ENCODE measurements at regions not wholly inside any gene's neighbourhood (a gene's known extent, or its start where the extent isn't known, plus 50 kb on each side); places are given as distances from the start of the nearest gene placed in this dataset.

DNA sequence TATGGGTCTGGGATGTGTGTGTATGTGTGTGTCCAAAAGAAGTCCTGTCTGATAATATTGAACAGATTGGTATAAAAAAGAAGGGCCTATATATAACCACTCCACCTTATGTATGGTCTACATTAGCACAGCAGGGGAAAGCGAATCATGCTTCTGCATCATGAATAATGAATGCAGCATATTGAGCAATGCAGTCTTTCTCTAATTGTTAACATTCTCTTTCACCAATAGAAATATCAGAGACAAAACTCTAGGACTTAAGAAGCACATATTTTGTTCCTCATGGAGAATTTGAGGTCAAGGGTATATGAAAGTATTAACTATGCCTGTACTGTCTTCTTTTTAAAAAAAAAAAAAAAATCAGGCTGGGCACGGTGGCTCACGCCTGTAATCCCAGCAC, 264.3 kb upstream of the NOCT start:
- no peak for DNase-seq (ENCODE audit: low read depth)

DNA sequence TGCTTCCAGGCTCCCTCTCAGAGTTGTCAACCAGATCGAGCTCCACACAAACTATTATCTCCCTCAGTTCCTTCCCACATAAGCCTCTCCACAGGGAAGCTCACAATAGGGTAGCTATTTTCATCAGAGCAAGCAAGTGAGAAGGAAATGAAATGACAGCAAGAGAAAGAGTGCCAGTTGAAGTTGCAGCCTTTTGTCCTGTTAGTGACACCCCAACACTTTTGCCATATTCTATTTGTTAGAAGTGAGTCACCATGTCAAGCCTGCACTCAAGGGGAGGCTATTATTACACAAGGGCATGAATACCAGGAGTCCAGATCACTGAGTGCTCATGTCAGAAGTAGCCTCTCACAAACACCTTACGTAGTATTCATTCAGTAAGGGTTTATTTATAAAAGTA, 266.3 kb upstream of the NOCT start:
- DNase-seq (ENCODE audit: low read depth) = no peak

DNA sequence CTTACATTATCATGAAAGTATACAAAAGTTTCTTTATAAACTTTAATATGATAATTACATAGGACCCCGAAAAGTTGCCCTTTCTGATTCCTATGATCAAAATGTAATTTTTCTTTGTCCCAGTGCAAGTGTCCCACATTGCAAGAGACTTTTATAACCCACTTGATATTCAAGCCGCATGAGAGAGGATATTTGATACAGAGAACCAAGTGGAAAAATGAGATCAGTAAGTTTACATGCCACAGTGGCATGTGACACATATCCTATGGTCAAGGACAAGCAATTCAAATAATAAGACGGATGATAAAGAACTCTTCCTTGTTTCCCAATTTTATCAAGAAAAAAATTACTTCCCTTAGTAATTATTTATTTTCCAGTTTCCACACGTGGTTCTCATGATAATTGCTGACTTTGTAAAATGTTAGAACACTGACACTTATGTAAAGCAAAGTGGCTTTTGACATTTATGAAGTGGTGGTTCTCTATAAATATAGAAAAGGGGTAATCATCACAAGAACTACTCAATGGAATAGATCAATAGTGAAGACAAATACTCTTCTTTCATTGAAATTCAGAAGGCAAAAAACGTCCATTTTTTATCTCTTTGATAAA, 273.7 kb upstream of the NOCT start:
- DNase-seq (ENCODE audit: low read depth) = no peak

DNA sequence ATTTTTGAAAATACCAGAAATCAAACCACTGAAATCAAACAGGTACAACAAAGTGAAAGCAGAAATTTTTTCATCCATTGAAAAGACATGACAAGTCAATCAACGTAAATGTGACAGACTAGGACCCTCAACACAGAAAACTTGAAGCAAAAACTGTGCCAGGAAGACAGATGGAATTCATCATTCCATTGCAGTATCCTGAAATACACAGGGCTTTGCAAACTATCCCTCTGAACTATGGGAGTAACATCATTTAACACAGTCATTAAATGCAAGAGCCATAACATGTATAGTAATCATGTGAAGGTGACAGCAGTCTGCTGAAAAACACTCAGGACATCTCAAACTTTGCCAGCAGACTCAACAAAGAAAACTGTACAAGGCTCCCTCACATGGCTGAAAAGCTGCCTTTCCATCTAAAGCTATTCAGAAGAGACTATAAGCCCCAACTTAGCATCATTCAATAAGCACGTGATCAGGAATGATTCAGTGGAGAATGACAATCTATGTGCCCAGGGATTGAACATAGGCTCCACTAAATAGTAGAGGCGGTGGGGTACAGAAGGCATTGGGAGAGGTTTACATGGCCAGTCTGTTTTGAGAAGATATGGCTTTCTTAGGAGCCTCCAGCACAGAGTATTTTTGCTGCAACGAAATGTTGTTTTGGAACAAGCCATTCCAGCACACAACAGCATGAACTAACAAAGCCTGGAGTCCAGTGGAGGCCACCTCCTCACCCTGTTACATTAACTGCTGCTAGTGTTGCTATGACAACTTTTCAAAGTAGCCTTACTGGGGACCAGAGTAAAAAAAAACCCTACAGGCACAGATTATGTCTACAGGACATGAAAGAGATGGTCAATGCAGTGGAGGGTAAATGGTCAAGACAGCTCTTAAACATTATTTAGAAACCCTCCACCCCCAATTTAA, 274.5 kb upstream of the NOCT start:
- no peak for DNase-seq (ENCODE audit: low read depth)

DNA sequence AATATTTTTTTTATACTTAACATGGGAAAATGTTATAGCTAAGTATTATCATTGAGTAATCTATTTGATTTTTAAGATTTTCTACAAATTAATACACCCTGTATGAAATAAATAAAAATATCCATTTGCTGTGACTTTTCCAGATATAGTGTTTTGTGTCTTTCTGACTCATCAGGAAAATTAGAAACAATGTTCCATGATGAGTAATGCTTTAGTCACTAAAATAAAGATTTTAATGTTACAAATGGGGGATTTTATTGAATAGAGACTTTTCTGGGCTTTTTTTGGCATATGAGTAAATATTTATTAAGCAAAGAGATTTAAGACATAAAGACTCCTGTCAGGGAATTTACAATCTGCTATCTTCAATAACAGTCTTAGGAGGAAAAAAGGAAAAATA, 279.2 kb upstream of the NOCT start:
- DNase-seq (ENCODE audit: low read depth) = no peak

DNA sequence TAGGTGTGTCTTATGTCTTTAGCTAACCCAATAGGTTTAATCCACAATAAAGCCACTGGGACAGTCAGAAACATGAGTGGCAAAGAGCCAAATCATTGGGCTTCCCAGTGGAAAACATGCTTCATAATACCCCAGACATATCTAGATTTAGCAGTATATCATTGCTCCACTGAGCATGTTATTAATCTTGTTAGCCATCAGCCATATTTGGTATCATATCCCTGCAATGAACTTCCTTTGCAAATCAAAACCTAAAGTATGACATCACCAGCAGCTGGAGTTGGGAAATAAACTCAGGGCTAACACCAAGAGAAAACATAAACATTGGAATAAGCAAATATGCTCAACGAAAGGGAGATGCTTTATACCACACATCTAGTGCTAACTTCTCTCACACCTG, 280.8 kb upstream of the NOCT start:
- DNase-seq (ENCODE audit: low read depth) = peak; percentile 1

DNA sequence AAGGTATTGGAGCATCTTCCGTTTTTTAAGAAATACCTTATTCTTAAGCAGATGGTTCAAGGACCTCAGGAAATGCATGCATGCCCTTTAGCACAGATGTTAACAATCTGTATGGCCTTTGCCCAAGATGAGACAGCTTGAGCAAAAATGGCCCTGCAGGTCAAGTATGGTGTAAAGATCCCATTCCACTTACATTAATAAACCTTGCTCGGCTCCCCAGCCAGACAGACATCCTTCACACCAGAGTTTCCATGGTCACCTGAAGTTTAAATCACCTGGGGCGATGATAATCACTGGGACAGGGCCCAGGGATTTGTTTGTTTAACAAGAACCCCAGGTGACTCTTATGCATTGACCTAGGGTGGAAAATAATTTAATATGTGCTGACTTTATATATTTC, 287.0 kb upstream of the NOCT start:
- no peak for DNase-seq (ENCODE audit: low read depth)

DNA sequence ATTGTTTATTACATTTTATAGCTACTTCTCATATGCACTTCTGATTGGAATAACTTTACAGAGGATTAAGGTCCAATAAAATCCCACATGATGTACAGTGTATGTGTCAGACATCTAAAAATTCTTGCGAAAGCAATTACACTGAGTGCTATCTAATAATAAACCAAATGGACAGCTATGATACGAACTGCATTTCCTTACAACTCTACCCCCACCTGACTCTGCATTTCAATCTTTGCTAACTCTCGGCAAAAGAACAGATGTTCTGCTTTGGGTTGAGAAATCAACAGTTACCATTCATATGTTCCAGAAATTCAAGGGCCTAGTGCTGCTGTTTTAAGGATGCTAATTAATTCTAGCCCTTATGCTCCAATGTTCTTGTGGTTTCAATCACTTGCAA, 287.9 kb upstream of the NOCT start:
- DNase-seq (ENCODE audit: low read depth) = no peak

DNA sequence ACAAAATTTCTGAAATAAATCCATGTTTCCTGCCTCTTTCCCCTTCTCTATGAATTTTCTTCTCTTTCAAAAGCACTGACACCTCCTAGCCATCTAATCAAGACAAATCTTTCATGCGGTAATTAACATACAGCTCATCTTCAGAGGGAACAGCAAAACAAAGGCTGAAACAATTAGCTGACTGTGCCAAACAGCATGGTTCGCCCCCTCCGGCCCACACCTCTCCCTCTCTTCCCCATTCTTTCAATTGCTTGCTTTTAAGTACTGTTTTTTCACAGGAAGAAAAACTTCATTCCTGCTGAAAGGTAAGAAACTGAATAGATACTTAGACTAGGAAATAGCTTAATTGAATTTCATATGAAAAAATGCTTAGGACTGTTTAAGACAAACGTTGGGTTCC, 291.1 kb upstream of the NOCT start:
- no peak for DNase-seq (ENCODE audit: low read depth)

DNA sequence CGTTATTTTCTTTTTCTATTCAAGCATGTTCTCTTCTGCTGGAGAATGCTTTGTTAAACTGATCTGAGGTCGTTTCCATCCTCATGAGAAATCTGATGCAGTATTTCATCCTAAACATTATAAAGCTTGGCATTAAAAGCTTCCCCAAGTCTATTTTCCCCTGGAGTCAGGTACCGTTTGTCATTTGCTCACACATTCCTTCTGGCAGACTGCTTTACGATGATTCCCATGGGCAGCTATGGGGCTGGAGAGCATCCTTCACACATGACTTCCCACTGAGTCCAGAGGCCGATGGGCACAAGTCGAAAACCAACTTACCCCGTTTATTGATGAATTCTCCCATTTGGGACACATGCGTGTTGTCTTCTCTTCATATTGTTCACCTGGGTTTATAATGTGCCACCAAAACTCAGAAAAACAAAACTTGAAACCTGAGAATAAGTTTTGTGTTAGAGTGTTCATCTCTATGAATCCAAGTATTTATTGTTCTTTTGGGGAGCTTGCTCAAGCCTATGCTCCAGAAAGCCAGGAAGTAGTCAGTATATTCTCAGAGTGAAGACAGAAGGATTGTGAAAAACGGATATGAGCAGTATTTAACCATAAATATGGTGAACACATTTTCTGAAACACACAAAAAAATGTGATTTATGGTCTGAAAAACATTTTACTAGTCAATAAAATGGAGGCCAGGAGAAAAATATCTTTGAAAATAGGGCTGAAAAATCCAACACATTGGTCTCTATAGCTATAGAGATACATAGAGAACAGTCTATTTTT, 298.8 kb upstream of the NOCT start:
- no peak for DNase-seq (ENCODE audit: low read depth)

DNA sequence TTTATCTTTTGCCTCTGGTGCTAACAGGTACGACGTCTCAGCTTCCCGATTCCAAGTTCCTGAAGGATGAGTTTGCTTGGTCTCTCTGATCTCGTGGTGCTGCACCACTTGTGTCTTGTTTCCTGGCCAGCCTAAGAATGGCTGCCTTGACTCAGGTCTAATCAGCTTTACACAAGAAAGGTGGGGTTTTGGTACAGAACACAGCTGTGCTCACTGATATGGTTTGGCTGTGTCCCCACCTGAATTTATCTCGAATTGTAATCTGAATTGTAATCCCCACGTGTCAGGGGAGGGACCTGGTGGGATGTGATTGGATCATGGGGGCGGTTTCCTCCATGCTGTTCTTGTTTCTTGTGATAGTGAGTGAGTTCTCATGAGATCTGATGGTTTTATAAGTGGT, 305.3 kb upstream of the NOCT start:
- DNase-seq (ENCODE audit: low read depth) = no peak

DNA sequence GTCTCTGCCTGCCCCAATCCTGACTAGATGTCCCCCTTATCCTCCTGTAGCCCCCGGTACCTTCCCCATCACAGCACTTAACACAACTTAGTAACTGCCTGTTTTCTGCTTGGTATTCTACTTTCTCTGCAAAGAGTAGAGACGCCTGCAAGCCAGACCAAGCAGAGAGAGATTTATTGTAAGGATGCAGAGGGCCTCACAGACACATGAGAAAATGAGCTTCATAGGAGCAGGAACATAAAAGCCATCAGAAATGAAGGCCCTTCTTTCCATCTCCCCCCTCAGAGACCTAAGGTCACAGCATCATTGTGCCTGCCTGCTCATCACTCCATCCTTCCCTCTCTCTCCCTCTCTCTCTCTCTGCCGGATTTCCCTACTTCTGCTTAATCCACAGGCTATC, 305.7 kb upstream of the NOCT start:
- DNase-seq (ENCODE audit: low read depth) = no peak

DNA sequence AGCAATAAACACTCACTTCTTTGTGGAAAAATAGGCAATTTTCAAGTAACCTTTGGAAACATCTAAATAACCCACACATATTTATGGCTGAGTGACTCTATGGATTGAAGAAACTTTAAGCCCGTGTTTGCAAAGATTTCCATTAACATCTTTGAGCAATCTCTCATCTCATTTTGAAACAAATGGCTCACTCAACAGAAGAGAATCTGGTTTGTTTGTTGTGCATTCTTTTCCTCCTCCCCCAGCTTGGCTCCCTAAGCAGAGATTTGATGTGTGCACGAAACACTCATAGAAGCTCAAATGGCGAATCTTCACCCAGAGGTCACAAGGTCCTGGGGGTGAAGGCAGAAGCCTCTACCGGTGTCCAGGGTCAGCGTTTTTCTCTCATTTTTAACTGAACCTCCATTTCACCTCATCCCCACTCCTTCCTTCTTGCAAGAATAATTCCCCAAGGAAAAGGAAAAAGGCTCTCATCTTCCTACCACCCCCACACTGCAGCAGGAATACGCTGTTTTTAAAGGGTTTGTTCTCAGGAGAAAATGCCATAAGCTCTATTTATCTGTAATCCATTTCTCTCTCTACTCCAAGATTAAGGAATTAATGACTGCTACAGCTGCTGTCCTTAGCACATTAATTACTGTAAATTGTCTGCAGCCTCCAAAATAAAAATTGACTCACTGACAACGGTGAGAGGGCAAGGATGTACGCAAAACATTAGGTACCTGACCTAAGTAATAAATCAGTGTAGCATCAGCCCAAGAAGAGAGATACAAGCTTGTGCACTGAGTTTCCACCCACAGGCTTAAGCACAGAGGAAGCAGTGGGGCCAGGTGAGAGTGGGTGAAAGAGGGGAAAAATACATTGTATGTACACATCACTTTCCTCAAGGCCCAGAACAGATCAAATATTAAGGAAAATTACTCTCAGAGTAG, 307.6 kb upstream of the NOCT start:
- DNase-seq (ENCODE audit: low read depth) = no peak

DNA sequence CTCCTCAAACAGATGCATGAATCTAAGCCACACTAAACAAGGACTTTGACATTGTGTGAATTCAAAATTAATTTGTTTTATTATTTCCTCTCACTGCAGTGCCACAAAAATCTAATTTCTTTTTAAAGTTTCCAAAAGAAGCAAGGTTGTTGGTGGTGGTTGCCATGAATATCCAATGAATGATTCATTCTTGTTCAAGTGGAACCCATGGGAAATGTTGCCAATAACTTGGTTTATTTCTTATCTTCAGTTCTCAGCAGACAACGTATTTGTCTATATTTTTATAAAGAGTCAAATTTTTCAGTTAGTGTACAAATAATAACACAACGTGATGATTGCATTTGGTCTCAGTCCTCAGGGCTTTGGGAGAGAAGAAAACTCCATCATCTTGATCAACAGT, 309.4 kb upstream of the NOCT start:
- no peak for DNase-seq (ENCODE audit: low read depth)

DNA sequence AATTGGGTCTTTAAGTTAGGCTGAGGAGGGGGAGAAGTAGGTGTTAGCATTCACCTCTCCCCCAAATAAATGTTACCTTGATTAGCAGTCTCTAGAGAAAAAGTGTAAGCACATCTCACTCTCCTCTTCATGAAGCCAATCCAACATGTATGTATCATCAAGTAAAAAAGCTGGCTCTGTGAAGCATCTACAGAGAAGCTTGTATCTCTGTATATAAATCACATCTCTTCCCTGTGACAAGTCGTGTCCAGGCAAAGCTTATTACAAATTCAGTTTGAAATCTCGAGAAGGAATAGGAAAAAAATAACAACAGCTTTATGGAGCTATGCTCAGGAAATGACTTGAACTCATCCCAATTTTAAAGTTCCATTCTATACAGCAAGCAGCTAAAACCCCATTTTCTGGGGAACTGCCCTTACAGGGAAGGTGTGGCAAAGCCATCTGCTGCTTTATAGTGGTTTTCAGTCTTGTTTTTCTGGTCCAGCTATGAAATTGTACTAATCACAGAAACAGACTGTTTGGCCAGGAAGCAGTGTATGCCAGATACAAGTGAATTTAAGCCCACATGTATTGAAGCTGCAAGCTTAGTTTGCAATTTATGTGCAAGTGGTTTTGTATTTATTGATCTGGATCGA, 313.3 kb upstream of the NOCT start:
- no peak for DNase-seq (ENCODE audit: low read depth)

DNA sequence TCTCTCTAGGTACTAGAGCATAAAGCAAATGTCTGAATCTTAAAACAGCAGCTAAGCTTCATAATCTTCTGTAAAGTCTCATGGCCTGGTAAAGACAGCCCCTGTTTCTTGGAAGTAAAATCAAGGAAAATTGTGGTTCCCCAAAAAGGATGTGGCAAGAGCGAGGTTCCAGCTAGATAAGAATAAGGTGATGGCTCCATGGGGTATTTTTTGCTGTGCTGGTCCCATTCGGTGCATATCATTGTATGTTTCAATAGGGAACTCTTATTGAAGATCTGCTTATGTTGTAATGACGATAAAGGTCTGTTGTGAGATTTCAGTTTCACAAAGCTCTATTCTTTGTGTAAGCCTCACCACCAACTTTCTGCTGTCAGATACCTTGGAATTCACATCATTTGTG, 316.9 kb upstream of the NOCT start:
- DNase-seq (ENCODE audit: low read depth) = no peak

DNA sequence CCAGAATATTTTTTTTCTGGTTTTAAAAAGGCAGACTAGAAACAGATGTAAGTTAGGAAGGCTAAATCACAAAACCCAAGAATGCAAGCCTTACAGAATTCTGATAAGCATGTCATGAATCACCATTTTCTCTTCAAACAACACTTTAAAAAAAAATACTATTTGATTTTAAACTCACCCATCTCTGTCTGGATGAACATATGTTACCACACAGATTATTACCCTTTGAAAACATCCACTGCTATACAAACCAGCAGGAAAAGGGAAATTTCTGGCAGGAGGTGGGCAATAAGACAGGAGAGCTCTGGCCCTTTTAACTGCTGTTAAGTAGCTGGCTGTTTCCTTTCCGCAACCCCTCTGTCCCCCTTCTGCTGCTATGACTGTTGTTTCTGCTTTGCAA, 317.7 kb upstream of the NOCT start:
- DNase-seq (ENCODE audit: low read depth) = no peak

DNA sequence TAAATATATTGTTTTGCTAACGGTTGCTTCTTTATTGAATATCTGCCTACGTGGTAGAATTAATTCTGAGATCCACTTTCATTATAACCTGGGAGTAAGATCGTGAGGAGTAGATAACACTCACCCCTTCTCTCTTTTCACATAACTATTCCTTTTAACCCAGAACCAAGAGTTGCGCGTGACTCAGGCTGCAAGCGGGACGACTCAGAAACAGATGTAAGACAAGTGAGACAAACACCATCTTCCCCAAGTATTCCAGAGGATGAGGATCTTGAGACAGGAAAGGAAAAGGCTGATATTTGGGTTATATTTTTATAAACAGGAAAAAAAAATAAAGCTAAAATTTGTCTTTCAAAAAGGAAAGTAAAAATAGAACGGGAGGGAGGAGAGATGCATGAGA, 318.8 kb upstream of the NOCT start:
- DNase-seq (ENCODE audit: low read depth) = peak; percentile 11

DNA sequence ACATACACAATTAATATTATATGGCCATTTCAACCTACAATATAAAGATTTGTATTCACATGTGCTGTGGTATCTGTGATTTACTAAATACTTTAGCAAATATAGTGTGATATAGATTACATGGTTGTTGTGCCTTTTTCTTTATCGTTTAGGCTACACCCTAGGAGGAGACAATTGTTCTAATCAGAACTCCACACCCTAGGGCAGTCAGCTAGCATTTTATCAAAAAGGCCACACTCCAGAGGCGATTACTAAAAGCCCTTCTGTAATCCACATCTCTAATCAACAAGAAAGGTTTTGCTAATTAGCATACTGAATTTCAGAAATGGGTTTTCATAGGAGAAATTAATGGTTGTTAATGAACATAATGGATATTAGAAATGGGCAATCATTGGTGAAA, 319.5 kb upstream of the NOCT start:
- DNase-seq (ENCODE audit: low read depth) = no peak

DNA sequence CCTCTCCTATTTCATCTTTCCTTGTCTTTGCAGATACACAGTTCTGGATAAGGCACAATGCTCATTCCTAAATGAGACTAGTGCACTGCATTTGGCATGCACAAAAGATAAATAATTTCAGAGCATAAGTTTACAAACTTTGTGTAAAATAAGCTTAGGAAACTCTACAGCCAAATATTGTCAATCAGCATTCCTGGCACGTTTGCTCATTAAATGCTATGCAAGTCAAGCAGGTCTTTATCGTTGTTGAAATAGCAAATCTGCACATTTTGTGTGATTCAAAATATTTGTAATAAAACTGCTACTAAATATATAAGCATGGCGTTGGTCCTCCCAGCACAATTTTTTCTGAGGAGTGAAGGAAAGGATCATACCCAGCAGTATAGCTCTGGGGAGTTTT, 322.1 kb upstream of the NOCT start:
- no peak for DNase-seq (ENCODE audit: low read depth)

DNA sequence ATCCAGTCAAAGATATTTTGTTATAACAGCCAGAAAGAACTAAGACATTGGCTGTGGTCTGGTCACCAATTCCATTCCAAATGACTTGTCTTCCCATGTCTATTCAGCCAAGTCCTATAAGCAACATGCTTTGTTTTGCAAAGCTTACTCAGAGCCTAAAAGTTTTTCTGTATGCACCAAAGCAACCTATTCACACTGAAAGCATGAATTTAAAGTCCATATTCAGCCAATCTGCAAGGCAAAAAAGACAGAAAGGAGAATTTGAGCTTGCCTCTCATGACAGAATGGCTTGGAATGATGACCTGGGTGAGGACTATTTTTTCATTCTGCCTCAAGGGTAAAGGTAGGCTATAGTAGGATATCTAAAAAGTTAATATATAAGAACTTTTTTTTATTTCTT, 323.2 kb upstream of the NOCT start:
- DNase-seq (ENCODE audit: low read depth) = no peak
